ENCODE measurements at regions not wholly inside any gene's neighbourhood (a gene's known extent, or its start where the extent isn't known, plus 50 kb on each side); places are given as distances from the start of the nearest gene placed in this dataset.

- 95% methylated on average over 2 of the region's 2 CpGs for WGBS
- H3K9ac ChIP-seq (ENCODE audit: low read depth in 1 of 2, low read length in 2 of 2) = no peak overlapping the region
- DNase-seq (ENCODE audit: low spot score) = no peak
- no peaks in the 10 kb centered on the region for H3K4me1 ChIP-seq (ENCODE audit: control insufficient read depth in 4 of 4, insufficient read depth in 4 of 4, low read length in 3 of 4)
- H3K27ac ChIP-seq (ENCODE audit: low read depth in 1 of 2, low read length in 2 of 2) = no peak overlapping the region
- TF ChIP-seq REST (IDR thresholded peaks at IDR 0.05) (no peak), TAF1 (conservative IDR thresholded peaks at IDR 0.05) (no peak), RXRA (IDR thresholded peaks at IDR 0.05) (no peak), CTCF (IDR thresholded peaks at IDR 0.05; ENCODE audit: low read depth, low read length, missing input control) (no peak), ZBTB33 (IDR thresholded peaks at IDR 0.05) (no peak), EGR1 (IDR thresholded peaks at IDR 0.05; ENCODE audit: low read depth in 2 of 2) (no peak), ATF3 (IDR thresholded peaks at IDR 0.05) (no peak), NR2F2 (IDR thresholded peaks at IDR 0.05) (no peak), FOXA1 (IDR thresholded peaks at IDR 0.05) (no peak), SP1 (IDR thresholded peaks at IDR 0.05) (no peak), MAX (IDR thresholded peaks at IDR 0.05) (no peak), HNF4G (IDR thresholded peaks at IDR 0.05) (no peak), GABPA (IDR thresholded peaks at IDR 0.05 in 1 of 2, conservative IDR thresholded peaks at IDR 0.05 in 1 of 2) (no peak), YY1 (IDR thresholded peaks at IDR 0.05) (no peak), FOXA2 (IDR thresholded peaks at IDR 0.05) (no peak), RAD21 (IDR thresholded peaks at IDR 0.05) (no peak), HNF4A (conservative IDR thresholded peaks at IDR 0.05) (no peak), JUND (IDR thresholded peaks at IDR 0.05) (no peak)
- no peak overlapping the region for H3K4me3 ChIP-seq (ENCODE audit: low read depth in 1 of 3, low read length in 3 of 3)
- no peaks in the 10 kb centered on the region for H3K36me3 ChIP-seq (ENCODE audit: control insufficient read depth in 4 of 4, insufficient read depth in 3 of 4, low read depth in 1 of 4, low read length in 3 of 4)
- peaks cover 1 to 8% (median 6%) of the 10 kb centered on the region in 4 donors for H3K9me3 ChIP-seq (ENCODE audit: control insufficient read depth in 4 of 4, low read length in 3 of 4)
- no peaks in the 10 kb centered on the region for H3K27me3 ChIP-seq (ENCODE audit: control insufficient read depth in 4 of 4, insufficient read depth in 4 of 4, low read length in 3 of 4)
Observed at GRCh38 chr1:89440911-89441310, 77.1 kb downstream of the GBP6 start.
